CMK (cell line): ENCODE measurements at regions not wholly inside any gene's neighbourhood (a gene's known extent, or its start where the extent isn't known, plus 50 kb on each side); places are given as distances from the start of the nearest gene placed in this dataset.

Experiments used
- DNase-seq: peaks from one replicate; pipeline ENCODE4 v3.0.0-alpha.2; 2010; ENCODE audit warnings: low read depth

- DNase-seq = no peak
Measured at GRCh38 chr2:120606931-120607330, 128.7 kb upstream of the GLI2 start.

GRCh38 chr2:120607506-120607905 is 128.2 kb upstream of the GLI2 start:
- DNase-seq = no peak

- no peak for DNase-seq
Measured at GRCh38 chr2:120607996-120608395, 127.7 kb upstream of the GLI2 start.

- no peak for DNase-seq
Measured at GRCh38 chr2:120609826-120610395, 125.8 kb upstream of the GLI2 start.

GRCh38 chr2:120611016-120611415 is 124.7 kb upstream of the GLI2 start:
- DNase-seq = no peak

- DNase-seq = no peak
Measured at GRCh38 chr2:120611961-120612360, 123.7 kb upstream of the GLI2 start.

GRCh38 chr2:120612471-120612870 is 123.2 kb upstream of the GLI2 start:
- no peak for DNase-seq

GRCh38 chr2:120612931-120613330 is 122.7 kb upstream of the GLI2 start:
- no peak for DNase-seq

- DNase-seq = no peak
Measured at GRCh38 chr2:120613742-120614571, 121.7 kb upstream of the GLI2 start.

GRCh38 chr2:120614901-120615300 is 120.8 kb upstream of the GLI2 start:
- no peak for DNase-seq

GRCh38 chr2:120616261-120616660 is 119.4 kb upstream of the GLI2 start:
- DNase-seq = no peak

- DNase-seq = no peak
Measured at GRCh38 chr2:120617055-120617454, 118.6 kb upstream of the GLI2 start.

GRCh38 chr2:120618830-120619229 is 116.8 kb upstream of the GLI2 start:
- DNase-seq = no peak

- no peak for DNase-seq
Measured at GRCh38 chr2:120619579-120619978, 116.1 kb upstream of the GLI2 start.

GRCh38 chr2:120620025-120620793 is 115.5 kb upstream of the GLI2 start:
- DNase-seq = no peak

- DNase-seq = no peak
Measured at GRCh38 chr2:120622159-120622869, 113.4 kb upstream of the GLI2 start.

- no peak for DNase-seq
Measured at GRCh38 chr2:120622886-120623753, 112.5 kb upstream of the GLI2 start.

- no peak for DNase-seq
Measured at GRCh38 chr2:120624061-120624737, 111.5 kb upstream of the GLI2 start.

GRCh38 chr2:120624738-120625446 is 110.8 kb upstream of the GLI2 start:
- DNase-seq = no peak
